Calu3 (cell line): ENCODE measurements at regions not wholly inside any gene's neighbourhood (a gene's known extent, or its start where the extent isn't known, plus 50 kb on each side); places are given as distances from the start of the nearest gene placed in this dataset.
"Not testable (repeated sequence)": the region's sequence is repeated elsewhere in the genome, so short reads cannot be mapped to it uniquely, and the experiment has no call there.

Experiments used
- BruUV-seq: library from RNA; stranded (reverse); fragments of 400-500 nt; replicated peaks from 2 replicates; lab custom pipeline; 2021; lab: Mats Ljungman, UMichigan
- CTCF ChIA-PET: fragments of 300-600 bp; sonication (Branson Sonifier 250); formaldehyde crosslinking; loops from one replicate; lab custom pipeline; 2022; ENCODE audit warnings: antibody characterized with exemption; lab: Charles Lee
- DNase-seq: peaks from one replicate; pipeline ENCODE4 v3.0.0; 2022
- H3K27ac Mint-ChIP-seq: one replicate; pipeline ENCODE4 v1.8.0; 2022; ENCODE audit warnings: mixed read lengths; ENCODE audit not compliant: unreplicated experiment
- H3K27me3 Mint-ChIP-seq: one replicate; pipeline ENCODE4 v1.8.0; 2022; ENCODE audit warnings: mixed read lengths; ENCODE audit not compliant: unreplicated experiment
- H3K36me3 Mint-ChIP-seq: one replicate; pipeline ENCODE4 v1.8.0; 2022; ENCODE audit warnings: mild to moderate bottlenecking, moderate library complexity, mixed read lengths; ENCODE audit not compliant: insufficient read depth, unreplicated experiment
- H3K4me1 Mint-ChIP-seq: one replicate; pipeline ENCODE4 v1.8.0; 2022; ENCODE audit warnings: mild to moderate bottlenecking, low read depth, mixed read lengths; ENCODE audit not compliant: unreplicated experiment
- H3K4me3 Mint-ChIP-seq: one replicate; pipeline ENCODE4 v1.8.0; 2022; ENCODE audit warnings: mild to moderate bottlenecking, low read depth, moderate library complexity, mixed read lengths; ENCODE audit not compliant: unreplicated experiment
- H3K9me3 Mint-ChIP-seq: one replicate; pipeline ENCODE4 v1.8.0; 2022; ENCODE audit warnings: low read depth, mixed read lengths; ENCODE audit not compliant: unreplicated experiment
- CTCF ChIP-seq: fragments of 200-600 bp; IDR thresholded peaks from one replicate; pipeline ENCODE4 v1.8.0; 2022; ENCODE audit warnings: antibody characterized with exemption; ENCODE audit not compliant: unreplicated experiment
- intact Hi-C: fragments of 100-400 bp; cut with micrococcal nuclease; formaldehyde crosslinking; loops from one replicate; pipeline ENCODE4 v1.10.0; 2022; ENCODE audit not compliant: unreplicated experiment

GRCh38 chr5:17081142-17081541, 136.3 kb upstream of the BASP1 start:
- BruUV-seq, result no TSS peak
- H3K4me3 Mint-ChIP-seq, result no peak overlapping the region
- no peak for DNase-seq
- no peak for TF ChIP-seq CTCF
- CTCF ChIA-PET, result no interaction called here
- H3K4me1 Mint-ChIP-seq, result no peaks in the 10 kb centered on the region
- H3K27me3 Mint-ChIP-seq, result no peaks in the 10 kb centered on the region
- intact Hi-C loops, result no loop called here
- no peaks in the 10 kb centered on the region for H3K36me3 Mint-ChIP-seq
- no peaks in the 10 kb centered on the region for H3K9me3 Mint-ChIP-seq
- H3K27ac Mint-ChIP-seq, result no peak overlapping the region

GRCh38 chr5:17083276-17083675, 134.2 kb upstream of the BASP1 start:
- H3K4me3 Mint-ChIP-seq, H3K9me3 Mint-ChIP-seq, H3K27me3 Mint-ChIP-seq, H3K27ac Mint-ChIP-seq, BruUV-seq, DNase-seq, H3K36me3 Mint-ChIP-seq, H3K4me1 Mint-ChIP-seq, intact Hi-C loops: not testable (repeated sequence)
- CTCF ChIA-PET, result interaction anchor here (0.6 to 1.0 kb wide), 3 partner anchors 10 to 140 kb away, joined by 3 to 6 read pairs (median 3); no protein-coding TSS in a partner anchor

GRCh38 chr5:17087035-17087434, 130.4 kb upstream of the BASP1 start:
- no peaks in the 10 kb centered on the region for H3K27me3 Mint-ChIP-seq
- no peaks in the 10 kb centered on the region for H3K9me3 Mint-ChIP-seq
- no peak for DNase-seq
- no peaks in the 10 kb centered on the region for H3K4me1 Mint-ChIP-seq
- no TSS peak for BruUV-seq
- H3K4me3 Mint-ChIP-seq, result no peak overlapping the region
- no peak for TF ChIP-seq CTCF
- H3K36me3 Mint-ChIP-seq, result no peaks in the 10 kb centered on the region
- CTCF ChIA-PET, result no interaction called here
- H3K27ac Mint-ChIP-seq, result no peak overlapping the region
- intact Hi-C loops, result no loop called here

- intact Hi-C loops, result no loop called here
- H3K4me3 Mint-ChIP-seq, result no peak overlapping the region
- no peak for DNase-seq
- no peaks in the 10 kb centered on the region for H3K36me3 Mint-ChIP-seq
- CTCF ChIA-PET, result interaction anchor here (0.6 kb wide), 1 partner anchor 14 kb away, joined by 3 read pairs; no protein-coding TSS in a partner anchor
- H3K27me3 Mint-ChIP-seq, result no peaks in the 10 kb centered on the region
- no TSS peak for BruUV-seq
- no peaks in the 10 kb centered on the region for H3K4me1 Mint-ChIP-seq
- no peak overlapping the region for H3K27ac Mint-ChIP-seq
- no peaks in the 10 kb centered on the region for H3K9me3 Mint-ChIP-seq
- TF ChIP-seq CTCF, result no peak
These were observed 129.4 kb upstream of the BASP1 start for GRCh38 chr5:17088051-17088450.

- Mint-ChIP-seq H3K27me3 (no peaks in the 10 kb centered on the region), H3K9me3 (no peaks in the 10 kb centered on the region), H3K36me3 (no peaks in the 10 kb centered on the region), H3K4me3 (no peak overlapping the region), H3K4me1 (no peaks in the 10 kb centered on the region), H3K27ac (no peak overlapping the region)
- DNase-seq, result no peak
- CTCF ChIA-PET, result interaction anchor here (0.7 kb wide), 1 partner anchor 9 kb away, joined by 3 read pairs; no protein-coding TSS in a partner anchor
- no TSS peak for BruUV-seq
- TF ChIP-seq CTCF, result no peak
- intact Hi-C loops, result no loop called here
These were observed 128.4 kb upstream of the BASP1 start for GRCh38 chr5:17089001-17089400.
